ENCODE measurements at regions not wholly inside any gene's neighbourhood (a gene's known extent, or its start where the extent isn't known, plus 50 kb on each side); places are given as distances from the start of the nearest gene placed in this dataset.

GRCh38 chr9:88737031-88737430 is 202.1 kb downstream of the NXNL2 start:
- DNase-seq, result no peak

- DNase-seq, result no peak
These were observed 202.9 kb downstream of the NXNL2 start for GRCh38 chr9:88737876-88738275.

DNA sequence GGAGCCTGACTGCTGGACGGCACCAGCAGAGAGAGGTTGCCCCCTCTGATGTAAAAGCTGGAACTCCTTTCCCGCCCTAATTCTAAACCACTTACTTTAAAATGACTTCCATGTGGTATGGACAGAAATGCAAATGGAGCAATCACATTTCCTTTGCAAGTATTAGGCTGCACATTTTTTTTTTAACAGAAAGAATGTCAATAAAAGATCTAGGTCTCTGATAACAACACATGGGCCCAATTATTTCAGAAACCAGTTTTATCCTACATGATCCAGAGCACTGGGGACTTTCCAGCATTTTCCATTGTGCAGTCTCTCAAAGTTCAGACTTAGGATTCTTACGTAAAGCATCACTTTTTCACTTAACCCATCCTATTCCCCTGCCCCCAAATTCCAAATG is 203.7 kb downstream of the NXNL2 start:
- DNase-seq, result no peak

GRCh38 chr9:88739373-88739772 is 204.4 kb downstream of the NXNL2 start:
- DNase-seq, result no peak

DNA sequence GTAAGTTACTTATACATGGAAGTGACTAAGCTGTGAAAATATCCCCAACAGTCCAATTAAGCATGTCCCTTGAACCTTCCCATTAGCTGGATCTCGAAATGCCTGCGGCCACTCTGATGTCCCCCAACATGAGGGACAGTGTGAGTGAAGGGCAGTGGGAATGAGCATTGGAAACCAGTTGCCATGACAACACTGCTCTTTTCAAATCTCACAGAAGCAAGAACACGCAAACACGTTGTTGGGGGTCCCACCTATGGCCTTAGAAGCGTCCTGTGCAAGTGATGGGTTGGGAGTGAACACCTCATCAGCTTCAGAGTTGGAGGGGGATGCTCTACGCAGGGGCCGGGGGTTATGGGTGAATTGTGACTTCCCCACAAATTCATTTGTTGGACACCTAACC is 205.9 kb downstream of the NXNL2 start:
- DNase-seq, result no peak

DNA sequence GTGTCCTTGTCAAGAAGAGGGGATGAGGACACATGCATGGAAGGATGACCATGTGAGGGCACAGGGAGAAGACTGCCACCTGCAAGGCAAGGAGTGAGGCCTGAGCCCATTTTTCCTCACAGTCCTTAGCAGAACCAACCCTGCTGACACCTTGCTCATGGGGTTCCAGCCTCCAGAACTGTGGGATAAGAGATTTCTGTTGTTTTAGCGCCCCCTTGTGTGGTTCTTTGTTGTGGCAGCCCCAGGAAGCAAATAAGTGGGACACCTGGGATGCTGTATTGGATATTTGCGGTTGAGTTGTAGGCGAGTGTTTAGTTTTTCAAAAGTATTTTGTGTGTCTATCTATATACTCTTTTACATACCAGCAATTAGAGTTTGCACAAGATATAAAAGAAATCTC is 206.4 kb downstream of the NXNL2 start:
- DNase-seq, result peak in 1 of 5 experiments; percentile 5

DNA sequence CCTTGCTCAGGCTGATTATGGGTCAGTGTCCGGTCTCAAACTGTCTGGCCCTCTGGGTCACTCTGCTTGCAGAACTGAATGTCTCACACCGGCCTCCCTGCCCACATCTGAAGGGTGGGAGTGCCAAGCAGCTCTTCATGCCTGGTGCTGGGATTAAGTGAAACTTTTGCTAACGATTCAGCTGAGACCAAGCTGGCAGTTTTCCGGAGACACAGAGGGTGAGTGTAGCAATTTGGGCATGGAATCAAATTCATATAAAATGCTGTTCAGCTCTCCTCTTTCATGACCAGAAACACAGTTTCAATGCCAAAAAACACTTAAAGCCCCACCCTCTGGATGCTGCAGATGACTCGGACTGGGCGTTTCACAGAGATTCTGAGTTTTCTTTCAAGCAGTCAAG is 207.5 kb downstream of the NXNL2 start:
- DNase-seq, result no peak

DNA sequence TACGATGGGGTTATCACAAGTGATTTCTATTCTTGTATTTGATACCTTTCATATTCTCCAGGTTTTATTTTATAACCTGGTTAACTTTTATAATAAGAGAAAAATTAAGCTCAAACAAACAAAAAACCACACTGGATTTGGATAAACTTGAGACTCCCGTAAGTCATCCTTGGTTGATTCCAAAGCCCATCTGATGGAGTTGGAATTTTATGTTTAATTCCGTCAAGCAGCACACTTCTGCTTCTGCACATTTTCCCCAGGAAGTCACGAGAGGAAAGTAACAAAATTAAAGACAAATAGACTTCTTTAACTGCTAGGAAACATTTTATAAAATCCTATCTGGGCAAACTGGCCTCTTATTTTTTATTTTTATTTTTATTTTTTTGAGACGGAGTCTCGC is 207.9 kb downstream of the NXNL2 start:
- DNase-seq, result no peak

DNA sequence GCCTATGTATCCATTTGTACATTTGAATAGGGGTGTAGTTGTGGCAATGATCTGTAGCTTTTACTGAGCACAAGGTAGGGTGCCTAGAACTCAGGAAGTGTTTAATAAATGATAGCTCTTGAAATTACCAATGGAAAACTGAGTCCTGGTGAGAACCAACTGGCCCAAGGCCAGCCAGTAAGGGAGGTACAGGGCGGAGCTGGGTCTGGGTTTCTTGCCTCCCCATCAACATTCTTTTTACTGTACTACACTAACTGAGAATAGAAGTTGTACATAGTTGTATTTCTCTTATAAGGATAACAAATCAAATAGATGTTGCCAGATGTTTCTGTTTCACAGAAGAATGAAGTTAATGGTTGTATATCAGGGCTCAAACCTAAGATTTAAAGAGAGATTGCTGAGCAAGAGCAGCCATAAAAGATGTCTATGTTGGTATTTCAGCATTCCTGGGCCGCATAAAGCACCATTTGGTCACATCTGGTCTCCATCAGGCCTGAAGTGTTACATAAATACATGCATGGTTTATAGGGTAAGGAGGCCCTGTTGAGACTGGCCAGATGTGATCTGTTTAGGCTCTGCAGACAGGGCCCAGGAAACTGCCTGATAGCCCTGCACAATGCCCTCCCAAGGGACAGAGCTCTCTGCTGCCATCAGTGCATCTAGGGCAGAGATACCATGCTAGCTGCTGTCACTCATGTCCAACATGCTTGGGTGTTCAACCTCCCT is 210.5 kb downstream of the NXNL2 start:
- no peak for DNase-seq

DNA sequence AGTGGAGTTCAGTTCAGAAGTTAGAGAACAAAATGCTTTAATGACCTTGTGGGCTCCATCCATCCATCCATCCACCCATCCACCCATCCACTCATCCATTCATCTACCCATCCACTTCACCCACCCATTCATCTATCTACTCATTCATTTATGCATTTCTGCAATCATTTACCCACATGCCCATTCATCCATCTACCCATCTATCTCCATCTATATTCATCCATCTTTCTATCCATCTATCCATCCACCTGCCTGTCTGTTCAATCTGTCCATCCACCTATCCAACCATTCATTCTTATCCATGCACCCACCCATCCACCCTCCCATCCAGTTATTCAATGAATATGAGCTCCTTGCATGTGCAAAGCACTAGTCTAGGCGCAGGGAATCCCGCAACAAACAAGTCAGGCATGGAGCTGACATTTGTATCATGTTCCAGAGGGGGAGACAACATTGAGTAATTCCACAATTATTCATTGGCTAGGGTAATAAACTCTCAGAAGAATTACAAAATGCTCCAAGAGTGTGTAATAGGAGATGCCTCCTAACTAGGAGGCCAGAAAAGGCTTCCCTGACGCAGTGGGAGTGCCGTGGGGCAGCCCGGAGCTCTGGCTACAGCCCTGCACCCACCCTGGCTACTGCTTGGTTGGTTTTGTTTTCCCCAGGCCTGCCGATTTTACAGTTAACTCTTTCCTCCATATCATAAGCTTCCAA is 211.2 kb downstream of the NXNL2 start:
- DNase-seq, result no peak

DNA sequence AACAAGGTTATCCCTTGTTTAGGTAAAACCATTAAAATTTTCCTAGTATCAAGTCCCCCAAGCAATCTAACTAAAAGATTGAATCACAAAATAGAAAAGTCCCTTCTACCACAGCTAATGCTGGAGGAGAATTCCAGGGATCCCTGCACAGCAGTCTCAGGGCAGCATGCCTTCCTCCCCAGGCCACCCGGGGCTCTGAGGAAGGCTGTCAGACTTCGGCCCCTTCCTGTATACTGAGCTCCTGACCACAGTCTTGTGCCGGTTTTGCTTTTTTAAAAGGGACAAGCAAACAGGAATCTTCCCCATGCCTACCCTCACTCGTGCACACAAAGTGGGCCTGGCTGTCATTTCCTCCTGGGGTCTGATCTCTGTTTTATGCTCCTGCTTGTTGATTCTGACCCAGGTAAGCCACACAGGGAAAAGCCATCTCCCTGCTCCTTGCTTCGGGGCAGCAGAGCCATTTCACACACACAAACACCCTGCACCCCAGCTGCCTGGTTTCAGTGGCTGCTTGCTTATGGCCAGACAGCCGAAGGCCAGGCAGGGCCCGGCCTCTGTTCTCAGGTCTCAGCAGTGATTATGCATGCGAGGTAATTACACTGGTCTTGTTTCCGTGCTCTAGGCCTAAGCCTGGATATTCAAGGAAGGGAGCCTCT is 211.9 kb downstream of the NXNL2 start:
- no peak for DNase-seq

GRCh38 chr9:88747768-88748167 is 212.8 kb downstream of the NXNL2 start:
- no peak for DNase-seq

DNA sequence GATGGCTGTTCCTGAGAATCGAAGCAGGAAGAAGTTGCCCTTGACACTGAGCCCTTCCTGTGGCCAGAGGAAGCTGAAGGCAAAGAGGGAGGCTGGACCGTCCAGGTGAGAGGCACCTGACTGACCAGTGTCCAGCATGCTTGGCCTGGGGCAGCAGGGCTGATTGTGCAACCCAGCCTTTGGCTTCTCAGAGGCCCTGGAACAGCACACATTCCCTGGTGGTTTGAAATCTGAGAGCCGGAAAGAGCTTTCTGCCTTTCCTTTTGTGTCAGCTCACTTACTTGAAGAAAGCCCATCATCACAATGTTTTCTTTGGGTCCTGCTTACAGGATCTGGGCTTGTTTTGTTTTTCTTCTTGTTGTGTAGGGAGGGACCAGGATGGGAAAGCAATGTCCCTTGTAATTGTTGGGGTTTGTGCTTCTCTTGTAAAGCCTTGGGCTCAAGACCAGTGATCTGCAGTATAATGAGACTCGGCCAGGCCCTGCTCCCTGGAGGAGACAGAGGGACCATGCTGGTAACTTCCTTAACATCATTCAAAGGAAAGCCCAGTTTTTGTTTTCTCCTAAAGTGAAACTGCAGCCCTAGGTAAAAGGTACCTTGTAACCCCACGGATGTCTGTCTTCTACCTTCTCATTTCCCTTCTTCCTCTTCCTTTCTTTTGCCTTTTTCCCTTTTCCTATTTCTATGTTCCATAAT is 213.7 kb downstream of the NXNL2 start:
- no peak for DNase-seq

GRCh38 chr9:88749420-88749819 is 214.4 kb downstream of the NXNL2 start:
- DNase-seq, result no peak

DNA sequence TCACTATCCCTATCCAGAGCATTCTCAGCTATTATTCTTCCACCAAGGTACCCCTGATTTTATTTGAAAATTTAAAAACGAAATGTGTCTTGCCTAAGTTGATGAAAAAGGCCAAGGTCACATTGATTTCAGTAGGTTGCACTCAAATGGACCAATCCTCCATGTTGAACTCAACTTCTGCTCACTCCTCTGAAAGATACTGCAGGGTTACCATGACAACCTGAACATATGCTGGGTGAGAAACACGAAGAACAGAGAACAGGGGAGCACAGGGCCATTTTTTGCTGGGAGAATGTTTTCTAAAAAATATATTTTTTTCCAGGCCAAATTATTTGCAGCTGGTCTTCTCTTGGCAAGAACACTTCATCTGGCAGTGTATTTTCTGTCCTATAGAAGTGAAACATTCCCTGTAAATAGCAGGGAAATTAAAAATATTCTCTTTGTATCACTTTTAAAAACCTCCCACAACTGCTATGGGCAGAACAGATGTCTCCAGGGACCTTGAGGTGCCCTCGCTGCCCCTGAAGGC is 215.9 kb downstream of the NXNL2 start:
- no peak for DNase-seq

GRCh38 chr9:88751781-88752180 is 216.8 kb downstream of the NXNL2 start:
- DNase-seq, result no peak

DNA sequence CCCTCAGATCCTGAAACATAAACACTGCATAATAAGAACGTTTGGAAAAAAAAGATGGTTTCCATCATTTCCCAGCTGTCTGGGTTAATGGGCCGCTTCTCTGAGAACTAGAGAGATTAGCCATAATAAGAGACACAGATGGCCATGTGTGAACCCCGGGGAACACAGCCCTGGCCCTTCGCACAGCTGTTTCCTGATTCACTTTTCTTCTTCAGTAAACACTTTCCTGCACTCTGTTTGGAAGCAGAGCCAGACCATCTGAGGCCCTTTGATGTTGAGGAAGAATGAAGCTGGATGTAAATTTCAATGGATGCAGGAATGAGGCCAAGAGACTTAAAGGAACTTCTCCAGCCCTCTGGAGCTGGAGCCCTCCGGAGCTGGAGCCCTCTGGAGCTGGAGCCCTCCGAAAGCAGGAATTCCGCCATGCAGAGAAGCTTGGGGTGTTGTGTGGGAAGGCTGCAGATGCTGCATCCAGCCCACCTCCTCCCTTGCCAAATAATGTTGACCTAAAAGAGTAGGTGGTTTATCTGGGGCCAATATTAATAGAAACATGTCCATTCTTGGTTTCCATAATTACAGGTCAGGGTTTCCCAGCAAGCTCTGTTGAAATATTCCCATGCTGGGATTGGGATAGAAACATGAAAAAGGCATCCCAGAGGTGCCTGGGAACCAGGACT is 218.9 kb downstream of the NXNL2 start:
- no peak for DNase-seq

GRCh38 chr9:88754452-88754851 is 219.5 kb downstream of the NXNL2 start:
- no peak for DNase-seq

DNA sequence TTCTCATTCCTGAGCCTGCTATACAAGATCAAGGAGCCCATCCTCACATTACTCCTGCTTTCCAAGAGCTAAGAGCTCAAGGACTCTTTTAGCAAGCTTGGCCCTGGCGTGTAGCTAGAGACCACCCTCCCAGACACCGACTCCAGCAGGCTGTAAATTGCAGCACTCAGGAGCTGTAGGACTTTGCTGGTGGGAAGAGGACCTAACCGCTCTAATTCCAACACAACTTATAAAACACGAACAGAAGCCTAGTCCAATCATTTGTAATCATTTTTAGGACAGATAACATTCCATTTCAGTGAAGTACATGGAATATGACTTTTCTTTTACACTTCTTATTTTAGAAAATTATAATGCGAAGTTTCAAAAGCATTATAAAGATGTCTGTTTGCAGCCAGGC is 219.9 kb downstream of the NXNL2 start:
- no peak for DNase-seq

- DNase-seq, result no peak
These were observed 222.5 kb downstream of the NXNL2 start for GRCh38 chr9:88757406-88758010.

- DNase-seq, result no peak
These were observed 224.4 kb downstream of the NXNL2 start for GRCh38 chr9:88759364-88759763.

Measured in T-helper 2 cell (primary cell).